NCI-H2107 (cell line): ENCODE measurements at regions not wholly inside any gene's neighbourhood (a gene's known extent, or its start where the extent isn't known, plus 50 kb on each side); places are given as distances from the start of the nearest gene placed in this dataset.

ENCODE experiments used
- DNase-seq: peaks from one replicate; lab custom pipeline; 2025; lab: John Stamatoyannopoulos, UW

DNA sequence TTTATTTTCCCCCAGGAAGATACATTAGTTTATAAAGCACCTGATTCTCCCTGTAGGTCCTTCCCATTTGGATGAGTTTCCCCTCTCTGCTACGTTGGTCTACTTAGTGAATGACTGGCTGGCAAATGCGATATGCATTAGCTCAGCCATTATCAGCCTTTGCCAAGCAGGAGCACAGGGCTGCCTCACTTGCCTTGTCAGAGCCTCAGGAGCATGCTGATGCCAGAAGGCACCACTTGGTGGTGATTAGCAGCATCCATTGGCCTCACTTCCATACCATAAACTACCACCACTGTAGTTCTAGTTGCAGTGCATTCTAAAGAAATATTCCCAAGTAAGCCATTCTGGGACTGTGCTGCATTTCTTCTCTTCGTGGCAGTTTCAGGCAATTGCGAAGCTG lies 442.8 kb upstream of the CHST9 start:
- DNase-seq: no peak

DNA sequence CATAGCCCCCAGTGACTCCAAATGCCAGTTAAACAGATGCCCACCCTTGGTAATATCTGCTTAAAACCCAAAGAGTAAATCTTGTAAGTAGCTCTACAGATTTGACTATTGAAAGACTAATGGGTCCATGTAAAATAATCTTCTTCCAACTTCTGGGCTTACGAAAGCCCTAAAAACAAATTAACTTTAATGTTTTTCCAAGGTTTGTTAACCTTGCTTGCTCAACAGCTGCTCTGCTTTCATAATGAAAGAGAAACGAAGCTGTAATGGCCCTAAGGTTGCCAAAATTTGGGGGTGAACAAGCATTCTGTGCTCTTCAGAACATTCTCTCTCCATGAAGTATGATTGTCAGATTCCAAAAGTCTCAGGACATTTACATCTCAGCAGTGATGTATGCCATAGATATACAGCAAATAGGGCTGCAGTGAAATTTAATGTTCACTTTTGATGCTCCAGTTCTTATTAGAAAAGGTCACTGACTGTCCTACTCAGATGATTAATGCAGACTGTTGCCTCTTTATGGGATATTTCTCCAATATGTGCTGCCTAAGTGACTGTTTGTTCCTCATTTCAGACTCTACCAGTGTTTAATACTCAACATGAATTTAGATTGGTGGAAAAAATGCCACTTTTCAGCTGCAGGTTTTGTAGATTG lies 436.3 kb upstream of the CHST9 start:
- DNase-seq: no peak

DNA sequence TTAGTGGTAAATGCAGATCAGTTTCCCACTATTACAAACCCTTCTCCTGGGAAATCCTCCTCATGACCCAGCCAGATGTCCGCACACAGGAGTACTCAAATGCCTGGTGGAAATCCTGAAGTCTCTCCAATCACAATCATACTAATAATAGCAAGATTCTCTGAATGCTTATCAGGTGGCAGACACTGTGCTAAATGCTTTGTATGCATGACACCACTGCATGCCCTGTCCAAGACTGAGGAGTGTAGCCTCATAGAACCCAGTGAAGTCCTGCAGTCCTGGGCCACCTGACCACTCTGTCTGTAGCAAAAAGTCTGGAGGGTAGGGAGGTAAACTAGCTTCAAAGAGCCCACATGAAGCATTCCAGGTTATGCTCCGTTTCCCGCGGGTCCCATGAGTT lies 434.8 kb upstream of the CHST9 start:
- no peak for DNase-seq

DNA sequence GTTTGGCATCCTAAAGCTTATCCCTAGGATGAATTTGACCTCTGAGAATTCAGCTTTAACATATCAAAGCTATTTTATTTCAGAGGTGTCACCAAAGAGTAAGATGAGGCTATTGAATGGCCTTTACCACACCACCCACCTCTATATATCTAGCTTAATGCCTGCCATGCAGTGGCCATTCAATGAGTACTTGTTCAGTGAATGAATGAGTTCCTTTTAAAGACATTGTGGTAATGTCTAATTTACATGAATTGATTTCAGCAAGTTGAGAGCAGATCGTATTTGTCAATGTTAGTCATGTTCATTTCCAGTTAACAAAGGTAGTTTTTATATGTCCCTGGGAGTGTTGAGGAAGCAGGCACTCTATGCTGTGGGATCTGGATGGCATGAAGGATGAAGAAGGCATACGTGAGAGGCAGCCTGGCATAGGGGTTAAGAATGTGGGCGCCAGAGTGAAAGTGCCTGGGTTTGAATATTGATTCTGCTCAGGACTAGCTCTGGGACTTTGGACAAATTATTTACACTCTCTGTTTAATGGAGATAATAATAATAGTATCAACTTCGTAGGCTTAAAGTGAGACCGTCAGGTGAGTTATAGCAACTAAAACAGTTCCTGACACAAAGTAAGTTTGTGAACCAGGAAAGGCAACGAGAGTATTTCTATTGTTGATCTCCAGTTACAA lies 434.1 kb upstream of the CHST9 start:
- no peak for DNase-seq

DNA sequence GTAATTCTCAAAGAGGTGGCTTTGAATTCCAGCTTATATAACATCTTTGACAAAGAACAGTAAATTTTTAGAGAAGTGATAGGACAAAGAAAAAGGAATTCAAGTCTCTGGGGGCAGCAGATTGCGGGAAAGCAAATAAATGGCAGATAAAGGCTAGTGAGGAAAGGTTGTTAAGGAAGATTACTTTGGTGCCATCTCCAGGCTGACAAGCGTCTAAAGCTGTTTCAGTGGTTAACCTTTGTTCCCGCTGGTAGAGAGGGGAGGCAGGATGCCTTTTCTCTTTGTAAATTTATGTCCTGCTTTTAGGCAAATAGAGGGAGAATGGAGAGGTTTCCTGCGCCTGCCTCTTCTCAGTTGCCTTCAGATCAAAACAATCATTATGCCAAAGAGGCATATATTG lies 431.2 kb upstream of the CHST9 start:
- DNase-seq: no peak

DNA sequence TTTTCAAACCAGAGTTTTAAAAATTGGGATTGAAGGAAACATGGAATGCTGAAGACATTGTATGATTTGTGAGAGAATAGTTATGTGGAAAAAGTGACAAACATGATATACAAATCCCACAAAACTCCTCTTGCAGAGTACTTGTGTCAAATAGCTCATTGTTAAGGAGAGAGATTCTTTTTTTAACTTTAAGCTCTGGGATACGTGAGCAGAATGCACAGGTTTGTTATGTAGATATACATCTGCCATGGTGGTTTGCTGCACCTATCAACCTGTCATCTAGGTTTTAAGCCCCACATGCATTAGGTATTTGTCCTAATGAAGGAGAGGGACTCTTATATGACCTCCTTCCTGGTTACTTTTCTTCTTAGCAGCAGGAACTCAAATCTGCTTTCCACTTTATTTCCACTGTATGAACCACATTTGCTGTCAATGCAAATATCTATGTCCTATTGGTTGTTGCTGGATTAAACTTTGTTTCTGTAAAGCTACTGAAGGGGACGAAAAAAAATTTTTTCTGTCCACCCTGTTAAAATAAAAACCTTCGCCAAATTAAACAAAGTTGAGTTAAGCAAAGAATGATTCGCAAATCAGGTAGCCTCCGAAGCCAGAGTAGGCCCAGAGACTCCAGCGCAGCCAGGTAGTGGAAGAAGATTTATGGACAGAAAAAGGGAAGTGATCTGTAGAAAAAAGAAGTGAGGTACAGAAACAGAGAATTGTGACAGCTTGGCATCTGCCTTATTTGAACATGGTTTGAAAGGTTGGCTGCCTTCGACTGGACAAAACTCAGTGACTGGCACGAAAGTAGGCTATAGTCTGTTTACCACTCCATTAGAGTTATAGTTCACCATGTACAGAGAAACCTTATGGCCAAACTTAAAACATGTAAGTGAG lies 430.1 kb upstream of the CHST9 start:
- DNase-seq: no peak

DNA sequence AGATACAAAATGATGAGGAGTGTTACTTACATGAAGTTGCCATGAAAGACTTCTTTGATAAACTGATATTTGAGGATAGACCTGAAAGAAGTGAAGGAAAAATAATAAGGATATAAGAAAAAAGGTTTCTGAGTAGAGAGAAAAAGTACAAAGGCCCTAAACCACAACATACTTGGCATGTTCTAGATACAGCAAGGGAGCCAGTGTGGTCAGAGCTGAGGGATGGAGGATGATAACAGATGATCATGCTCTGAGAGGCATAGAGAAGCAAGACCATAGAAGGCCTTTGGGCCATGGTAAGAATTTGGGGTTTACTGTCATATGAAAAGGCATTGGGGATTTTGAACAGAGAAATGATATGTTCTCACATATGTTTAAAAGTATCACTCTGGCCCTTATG lies 424.1 kb upstream of the CHST9 start:
- no peak for DNase-seq

DNA sequence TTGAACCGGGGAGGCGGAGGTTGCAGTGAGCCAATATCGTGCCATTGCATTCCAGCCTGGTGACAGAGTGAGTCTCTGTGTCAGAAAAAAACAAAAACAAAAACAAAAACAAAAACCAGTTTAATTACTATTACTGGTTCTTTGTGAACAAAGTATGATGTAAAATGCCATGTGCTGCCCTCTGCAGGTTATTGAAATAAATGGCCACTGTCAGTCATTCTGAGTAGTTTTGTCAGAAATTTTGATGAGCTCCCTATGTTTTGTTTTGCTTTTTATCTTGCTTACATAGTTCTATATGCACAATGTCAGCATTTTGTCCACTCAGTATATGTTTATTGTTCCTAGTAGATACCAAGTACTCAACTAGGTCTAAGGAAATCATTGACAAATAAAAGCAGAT lies 423.6 kb upstream of the CHST9 start:
- DNase-seq: no peak

DNA sequence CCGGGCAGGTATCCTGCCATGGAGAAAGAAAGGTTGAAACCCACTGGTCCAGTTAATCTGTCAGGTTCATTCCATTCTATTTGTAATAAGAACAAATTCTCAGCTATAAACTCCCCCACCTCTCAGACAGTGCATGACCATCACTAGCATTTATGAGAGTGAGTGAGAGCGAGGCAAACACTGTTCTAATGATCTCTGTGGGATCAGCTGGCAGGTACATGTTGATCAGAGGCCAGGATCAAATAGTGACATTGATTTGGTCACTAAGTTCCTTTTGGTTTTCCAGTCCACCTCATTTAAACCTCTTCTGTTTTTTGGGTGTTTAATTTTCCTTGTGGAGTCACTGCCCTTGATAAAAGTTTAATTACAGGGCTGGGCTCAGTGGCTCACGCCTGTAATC lies 423.1 kb upstream of the CHST9 start:
- no peak for DNase-seq

DNA sequence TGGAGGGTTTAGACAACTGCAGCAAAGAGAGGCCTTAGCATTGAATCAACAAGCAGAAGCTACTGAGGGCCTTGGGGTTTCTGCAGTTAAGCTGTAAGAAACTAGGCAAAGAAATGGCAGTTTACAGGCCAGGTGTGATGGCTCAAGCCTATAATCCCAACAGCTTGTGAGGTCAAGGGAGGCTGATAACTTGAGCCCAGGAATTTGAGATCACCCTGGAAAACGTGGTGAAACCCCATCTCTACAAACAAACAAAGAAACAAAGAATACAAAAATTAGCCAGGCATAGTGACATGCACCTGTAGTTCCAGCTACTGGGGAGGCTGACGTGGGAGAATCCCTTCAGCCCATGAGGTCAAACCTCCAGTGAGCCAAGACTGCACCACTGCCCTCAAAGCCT lies 421.6 kb upstream of the CHST9 start:
- no peak for DNase-seq

DNA sequence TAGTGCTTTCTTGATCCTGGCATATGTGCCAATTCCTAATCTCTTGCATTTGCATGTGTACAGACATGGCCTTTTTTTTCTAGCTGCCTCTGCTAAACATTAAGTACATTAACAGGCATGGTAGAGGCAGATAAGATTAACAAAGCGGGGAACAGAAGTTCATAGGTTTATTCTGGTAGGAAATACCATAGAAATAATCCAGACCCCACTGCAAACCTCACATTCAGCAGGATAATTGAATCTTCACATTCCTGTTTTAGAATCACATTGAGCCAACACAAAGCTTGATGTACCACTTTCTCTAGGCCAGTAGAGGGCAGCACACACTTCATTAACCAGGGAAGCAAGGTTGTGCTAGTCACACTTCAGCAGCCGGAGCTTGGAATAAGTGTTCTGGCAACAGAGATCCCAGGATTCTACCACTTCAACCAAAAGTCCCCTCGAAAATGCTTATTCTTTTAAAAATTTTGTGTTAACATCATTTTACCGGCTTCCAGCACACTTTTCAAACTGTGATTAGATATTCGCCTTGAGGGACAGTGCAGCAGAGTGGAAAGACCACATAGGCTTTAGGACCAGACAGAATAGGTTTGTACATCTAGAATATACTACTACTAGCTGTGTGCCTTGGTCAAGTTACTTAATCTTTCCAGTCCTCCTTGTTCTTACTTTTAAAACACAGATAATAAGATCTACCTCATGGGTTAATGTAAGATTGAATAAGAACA lies 420.2 kb upstream of the CHST9 start:
- peak; percentile 37 for DNase-seq

DNA sequence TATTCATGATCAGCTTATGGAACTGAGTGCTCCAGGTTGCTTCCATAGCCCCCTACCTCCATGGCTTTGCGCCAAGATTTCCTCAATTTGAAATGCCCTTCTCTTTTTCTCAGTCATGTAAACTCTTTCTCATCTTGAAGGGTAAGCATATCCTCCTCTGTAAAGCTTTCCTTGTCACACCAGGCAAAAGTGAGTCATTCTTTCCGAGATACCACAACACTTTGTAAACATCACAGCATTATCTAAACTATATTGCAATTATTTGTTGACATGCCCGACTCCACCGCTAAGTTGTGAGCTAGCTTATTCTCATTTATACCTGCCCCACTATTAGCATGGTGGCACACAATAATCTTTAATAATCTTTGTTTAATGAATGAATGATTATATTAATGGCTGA lies 419.5 kb upstream of the CHST9 start:
- no peak for DNase-seq

DNA sequence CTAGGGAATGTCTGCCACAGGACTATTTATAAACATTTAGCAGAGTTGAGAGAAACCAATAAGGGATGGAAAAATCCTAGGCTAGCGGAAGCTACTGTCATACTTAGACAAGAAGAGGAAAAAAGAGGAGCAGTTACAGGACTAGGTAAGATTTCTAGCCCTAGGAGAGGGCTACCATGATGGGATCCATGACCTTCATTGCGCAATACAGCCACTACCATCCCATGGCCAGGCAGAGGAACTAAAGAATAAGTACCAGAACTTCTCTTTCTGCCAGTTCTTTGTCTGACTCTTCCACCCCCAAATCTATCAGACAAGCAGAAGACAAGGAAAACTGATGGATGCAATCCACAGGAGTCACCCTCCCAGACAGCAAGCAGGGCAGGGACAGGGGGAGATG lies 417.0 kb upstream of the CHST9 start:
- no peak for DNase-seq

DNA sequence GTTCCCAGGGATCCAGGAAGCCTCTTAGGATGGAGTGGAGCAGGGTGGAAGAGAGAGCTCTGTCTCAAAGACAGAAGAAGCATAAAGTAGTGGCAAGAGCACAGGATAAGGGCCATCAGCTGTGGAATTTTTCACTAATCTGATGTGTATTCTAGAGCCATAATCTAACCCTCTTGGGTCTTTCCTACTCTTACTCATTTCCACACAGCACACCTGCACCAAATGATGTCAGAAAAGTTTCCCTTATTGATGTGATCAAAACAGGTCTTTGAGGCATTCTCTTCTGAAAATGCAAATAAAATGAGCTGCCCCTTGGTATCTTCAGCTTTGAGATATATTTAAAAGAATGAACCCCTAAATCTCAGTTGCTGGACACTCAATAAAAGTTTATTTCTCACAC lies 415.1 kb upstream of the CHST9 start:
- no peak for DNase-seq

DNA sequence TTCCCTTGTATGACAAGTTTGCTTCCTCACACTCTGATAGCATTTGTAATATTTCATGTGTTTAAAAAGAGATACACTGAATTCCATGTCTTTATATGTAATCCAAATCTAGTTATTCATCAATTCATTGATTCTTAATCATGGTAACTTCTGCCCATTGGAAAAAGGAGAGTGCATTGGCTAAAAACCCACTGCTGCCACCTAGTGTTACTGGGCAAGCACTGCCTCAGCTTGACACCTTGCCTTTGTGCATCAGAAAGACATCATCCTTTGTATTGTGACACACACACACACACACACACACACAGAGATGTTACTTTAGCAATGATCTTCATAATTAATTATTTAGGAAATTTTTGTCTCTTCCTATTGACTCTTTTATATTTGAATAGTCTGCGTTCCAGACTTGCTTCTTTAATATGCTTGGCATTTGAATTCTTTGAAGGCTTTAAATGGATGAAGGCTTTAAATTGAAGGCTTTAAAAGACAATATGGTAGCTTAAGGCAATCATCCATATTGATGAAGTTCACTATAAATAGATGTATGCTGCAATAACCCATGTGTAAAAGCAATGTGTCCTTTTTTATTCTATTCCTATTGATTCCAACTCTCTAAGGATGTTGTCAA lies 414.2 kb upstream of the CHST9 start:
- peak; percentile 0 for DNase-seq

DNA sequence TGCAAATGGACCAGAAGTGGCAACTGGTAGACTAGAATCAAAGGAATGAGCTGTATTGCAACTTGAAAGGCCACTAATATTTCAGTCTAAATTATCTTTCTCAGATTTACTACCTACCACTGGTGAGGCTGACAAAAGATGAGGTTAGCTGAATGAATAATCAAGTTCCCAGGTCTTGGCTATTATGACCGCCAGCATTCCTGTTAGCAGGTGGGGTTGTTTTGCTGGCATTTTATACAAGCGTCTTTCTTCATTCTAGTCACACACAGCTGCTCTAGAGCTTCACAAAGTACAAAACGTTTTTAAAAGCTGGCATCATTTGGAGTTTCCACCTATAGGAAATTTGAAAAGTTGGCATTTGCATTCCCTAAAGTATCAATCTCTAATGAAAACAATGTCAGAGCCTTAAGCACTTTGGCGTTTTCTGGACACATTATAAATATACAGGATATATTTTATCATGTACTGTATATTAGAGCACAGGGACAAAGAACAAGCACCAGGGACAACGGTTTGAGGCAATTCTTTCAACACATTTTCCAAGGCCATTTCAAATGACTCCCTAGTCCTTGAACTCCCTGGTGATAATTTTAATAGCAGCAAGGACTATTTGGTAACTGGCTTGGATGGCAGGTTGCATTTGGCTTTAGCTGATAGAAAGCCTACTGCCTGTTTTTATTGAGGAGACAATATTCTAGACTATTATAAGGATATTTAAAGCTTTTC lies 410.2 kb upstream of the CHST9 start:
- no peak for DNase-seq

DNA sequence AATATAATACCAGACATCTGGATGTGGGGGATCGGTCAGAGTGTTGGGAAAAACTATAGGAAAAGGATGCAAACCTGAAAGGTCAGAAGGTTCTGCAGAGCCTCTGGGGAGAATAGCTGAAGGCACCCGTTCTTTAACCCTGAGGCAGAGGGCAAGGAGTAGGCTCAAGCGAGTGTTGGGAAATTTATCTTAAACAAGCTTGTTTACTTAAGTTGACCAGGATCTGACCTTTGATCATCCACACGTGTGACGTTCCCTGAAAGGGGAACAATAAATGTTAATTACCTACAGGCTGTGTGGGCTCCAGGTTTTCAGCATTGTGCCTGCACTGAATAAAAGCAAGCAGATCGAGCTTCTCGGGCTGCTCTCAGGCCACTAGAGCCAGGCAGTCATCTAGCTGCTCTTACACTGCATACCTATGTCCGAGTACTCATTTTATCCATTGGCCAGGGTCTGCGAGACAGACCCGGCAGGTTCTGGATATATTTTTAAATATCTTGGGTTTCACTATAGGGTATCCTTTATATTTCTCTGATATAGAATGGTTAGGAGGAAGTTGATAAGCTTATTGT lies 400.6 kb upstream of the CHST9 start:
- no peak for DNase-seq

DNA sequence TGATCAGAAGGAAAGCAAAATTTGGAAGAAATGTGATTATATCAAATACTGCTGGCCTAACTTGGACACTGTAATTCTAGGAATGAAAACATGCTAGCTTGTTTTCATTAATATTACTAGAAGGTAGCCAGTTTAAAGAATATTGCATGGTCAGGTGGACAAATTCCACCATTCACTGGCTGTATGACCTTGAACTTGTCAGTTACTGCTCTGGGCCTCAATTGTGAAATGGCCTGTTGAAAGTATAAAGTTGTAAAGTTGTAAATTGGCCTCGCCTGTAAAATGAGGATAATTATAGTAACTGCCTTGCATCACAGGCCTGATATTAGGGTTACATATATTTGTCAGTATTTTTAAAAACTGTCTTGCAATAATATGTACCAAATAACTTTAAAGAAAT lies 398.4 kb upstream of the CHST9 start:
- DNase-seq: no peak

DNA sequence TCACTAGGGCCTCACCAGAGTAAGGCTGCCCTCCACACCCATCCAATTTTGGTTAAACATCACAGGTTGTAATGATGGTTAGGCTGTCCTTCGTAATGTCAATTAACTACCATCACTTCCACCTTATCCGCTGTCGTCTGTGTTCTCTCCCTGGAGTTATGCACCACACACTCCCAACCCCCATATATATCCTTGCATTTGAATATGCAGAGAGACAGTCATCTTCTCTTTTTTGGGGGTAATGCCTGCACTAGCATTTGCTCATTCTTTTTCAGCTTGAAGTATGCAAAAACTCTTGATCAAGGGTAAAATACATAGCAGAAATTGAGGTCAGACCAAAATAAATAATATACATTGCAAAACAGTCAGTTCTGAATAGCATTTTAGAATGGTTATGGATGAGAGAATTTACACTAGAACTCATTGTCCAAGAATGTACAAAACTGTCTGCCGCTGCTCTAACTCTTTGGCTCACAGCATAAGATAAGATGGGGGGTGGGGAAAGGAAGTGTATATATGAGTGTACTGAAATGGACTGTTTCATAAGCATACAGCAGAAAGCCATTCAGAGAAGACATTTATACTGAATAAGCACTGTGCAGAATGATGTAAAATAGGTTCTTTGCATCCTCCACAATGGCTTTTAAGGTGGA lies 397.8 kb upstream of the CHST9 start:
- DNase-seq: no peak

DNA sequence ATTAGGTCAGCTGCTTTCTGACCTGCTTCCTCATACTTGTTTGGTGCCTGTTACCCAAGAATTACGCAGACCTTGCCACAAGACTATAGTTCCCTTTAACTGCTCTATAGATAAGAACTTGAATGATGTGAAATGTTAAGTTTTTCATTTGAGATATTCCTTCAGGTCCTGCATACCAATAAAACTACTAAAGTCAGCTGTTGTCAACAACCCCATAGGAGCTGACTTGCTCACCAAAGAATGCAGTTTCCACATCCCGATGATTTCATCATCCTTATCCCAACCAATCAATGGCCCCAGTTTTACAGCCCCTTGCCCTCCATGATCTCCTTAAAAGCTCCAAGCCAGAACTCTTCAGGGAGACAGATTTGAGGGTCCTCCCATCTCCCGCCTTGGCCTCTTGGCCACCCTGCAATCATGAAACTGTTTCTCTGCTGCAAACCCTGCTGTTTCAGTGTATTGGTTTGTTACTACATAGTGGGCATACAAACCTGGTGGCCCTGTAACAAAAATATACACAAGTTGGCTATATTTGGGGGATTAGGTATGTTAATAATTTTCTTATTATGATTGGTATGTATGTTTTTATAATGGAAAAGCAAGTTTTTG lies 396.3 kb upstream of the CHST9 start:
- DNase-seq: no peak
